CD14-positive monocyte (primary cell): ENCODE measurements at regions not wholly inside any gene's neighbourhood (a gene's known extent, or its start where the extent isn't known, plus 50 kb on each side); places are given as distances from the start of the nearest gene placed in this dataset.

ENCODE experiments used
- DNase-seq, 3 donors: peaks; one replicate each; pipeline ENCODE4 v3.0.0-alpha.2; 2011 to 2022
- H2AFZ ChIP-seq: 2 replicates; pipeline ENCODE4 v1.6.0; 2012; ENCODE audit warnings: mild to moderate bottlenecking, low read depth, low read length, inconsistent platforms; ENCODE audit not compliant: insufficient read depth, poor library complexity, severe bottlenecking
- H3K27ac ChIP-seq, 2 donors: 1 replicate in 1 of 2; 2 replicates in 1 of 2; pipeline ENCODE4 v1.5.1; 2012 to 2013; ENCODE audit warnings: low read length in 2 of 2, control low read depth in 1 of 2, inconsistent platforms in 1 of 2, low read depth in 1 of 2, mild to moderate bottlenecking in 1 of 2
- H3K27me3 ChIP-seq, 2 donors: one replicate each; pipeline versions ENCODE4 v1.6.0 to v1.6.1; 2011 to 2013; ENCODE audit warnings: low read length in 2 of 2; ENCODE audit not compliant: control insufficient read depth in 2 of 2, insufficient read depth in 2 of 2
- H3K36me3 ChIP-seq, 2 donors: replicated peaks in 1 of 2; 1 replicate in 1 of 2; 2 replicates in 1 of 2; pipeline versions ENCODE4 v1.5.1 to v1.6.1; 2012 to 2013; ENCODE audit warnings: low read length in 2 of 2, control low read depth in 1 of 2, inconsistent platforms in 1 of 2, mild to moderate bottlenecking in 1 of 2; ENCODE audit not compliant: insufficient read depth in 2 of 2, control insufficient read depth in 1 of 2
- H3K4me1 ChIP-seq, 2 donors: 1 replicate in 1 of 2; 2 replicates in 1 of 2; pipeline versions ENCODE4 v1.5.1 to v1.6.1; 2012 to 2013; ENCODE audit warnings: low read length in 2 of 2, control low read depth in 1 of 2, inconsistent platforms in 1 of 2, mild to moderate bottlenecking in 1 of 2, moderate library complexity in 1 of 2; ENCODE audit not compliant: insufficient read depth in 2 of 2, control insufficient read depth in 1 of 2
- H3K4me2 ChIP-seq: replicated peaks from 2 replicates; pipeline ENCODE3; 2012; ENCODE audit warnings: low read length, moderate library complexity, mild to moderate bottlenecking; ENCODE audit not compliant: poor library complexity, severe bottlenecking; ENCODE audit errors: extremely low read depth
- H3K4me3 ChIP-seq, 3 experiments: fragments of 200-600 bp in 1 of 3; sonication (generic) in 1 of 3; replicated peaks in 1 of 3; 1 replicate in 2 of 3; 2 replicates in 1 of 3; pipeline ENCODE4 v1.5.1; 2011 to 2013; ENCODE audit warnings: low read length in 3 of 3, mild to moderate bottlenecking in 3 of 3, control low read depth in 2 of 3, low read depth in 2 of 3, inconsistent platforms in 1 of 3, moderate library complexity in 1 of 3
- H3K79me2 ChIP-seq: 2 replicates; pipeline ENCODE4 v1.6.0; 2012; ENCODE audit warnings: mild to moderate bottlenecking, control low read depth, inconsistent platforms, low read length, moderate library complexity; ENCODE audit not compliant: insufficient read depth
- H3K9ac ChIP-seq: 2 replicates; pipeline ENCODE4 v1.6.0; 2017; ENCODE audit warnings: low read length, mild to moderate bottlenecking; ENCODE audit not compliant: insufficient read depth, poor library complexity, severe bottlenecking
- H3K9me3 ChIP-seq, 2 donors: replicated peaks in 1 of 2; 1 replicate in 1 of 2; 2 replicates in 1 of 2; pipeline versions ENCODE4 v1.5.1 to v1.6.1; 2012 to 2013; ENCODE audit warnings: low read length in 2 of 2, control low read depth in 1 of 2; ENCODE audit not compliant: control insufficient read depth in 1 of 2, insufficient read depth in 1 of 2
- H4K20me1 ChIP-seq: 2 replicates; pipeline ENCODE4 v1.6.0; 2012; ENCODE audit warnings: mild to moderate bottlenecking, low read length, control low read depth, moderate library complexity; ENCODE audit not compliant: insufficient read depth
- H3K27ac Mint-ChIP-seq, 7 donors: one replicate each; pipeline ENCODE4 v1.8.0; 2020; ENCODE audit warnings: mild to moderate bottlenecking in 7 of 7, mixed read lengths in 7 of 7, moderate library complexity in 6 of 7, inconsistent platforms in 2 of 7
- H3K27me3 Mint-ChIP-seq, 3 donors: one replicate each; pipeline ENCODE4 v1.8.0; 2021 to 2022; ENCODE audit warnings: low read depth in 3 of 3, mild to moderate bottlenecking in 3 of 3, mixed read lengths in 3 of 3, moderate library complexity in 3 of 3, inconsistent platforms in 1 of 3
- H3K36me3 Mint-ChIP-seq, 2 donors: one replicate each; pipeline ENCODE4 v1.8.0; 2020; ENCODE audit warnings: mixed read lengths in 2 of 2, inconsistent platforms in 1 of 2, mild to moderate bottlenecking in 1 of 2
- H3K4me1 Mint-ChIP-seq: one replicate; pipeline ENCODE4 v1.8.0; 2020; ENCODE audit warnings: mild to moderate bottlenecking, mixed read lengths
- H3K4me3 Mint-ChIP-seq, 2 donors: one replicate each; pipeline ENCODE4 v1.8.0; 2020; ENCODE audit warnings: mild to moderate bottlenecking in 2 of 2, mixed read lengths in 2 of 2, moderate library complexity in 1 of 2
- H3K9me3 Mint-ChIP-seq, 7 donors: one replicate each; pipeline ENCODE4 v1.8.0; 2020 to 2022; ENCODE audit warnings: mixed read lengths in 7 of 7, mild to moderate bottlenecking in 6 of 7, moderate library complexity in 6 of 7, inconsistent platforms in 2 of 7
- WGBS: methylation state at CpG from one replicate; pipeline ENCODE4 v1.1.5; 2013; ENCODE audit warnings: missing lambda C conversion rate; ENCODE audit not compliant: insufficient coverage; 5-methylcytosine and 5-hydroxymethylcytosine counted together
- intact Hi-C, 2 donors: fragments of 100-400 bp; cut with micrococcal nuclease; formaldehyde crosslinking; loops; one replicate each; pipeline versions ENCODE4 v1.15.0 to v1.15.1; 2023
- TF ChIP-seq, protein P1 (sequence below): fragments of 200-600 bp; IDR thresholded peaks from one replicate; pipeline ENCODE4 v1.8.0; 2022; ENCODE audit warnings: antibody characterized with exemption, mild to moderate bottlenecking

DNA sequence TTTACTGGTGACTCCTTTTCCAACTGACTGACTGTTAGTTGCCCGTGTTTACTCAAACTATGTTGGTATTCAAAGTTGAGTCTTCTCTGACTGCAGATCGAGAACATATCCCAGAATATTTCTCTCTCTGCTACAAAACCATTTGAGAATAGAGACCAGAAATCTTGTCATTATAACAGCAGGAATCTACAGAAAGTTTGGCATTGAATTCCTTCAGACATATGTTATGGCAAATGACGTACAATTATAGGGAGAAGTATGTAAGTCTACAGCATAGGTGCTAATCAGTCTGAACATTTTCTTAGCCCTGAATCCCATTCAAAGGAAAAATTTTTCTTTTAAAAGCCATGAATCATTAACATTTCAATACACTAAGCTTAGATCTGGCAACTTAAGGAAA, 239.8 kb upstream of the SOX9 start:
- Histone ChIP-seq H3K9me3 (no peaks in the 10 kb centered on the region), H3K27me3 (no peaks in the 10 kb centered on the region), H3K36me3 (no peaks in the 10 kb centered on the region), H3K4me2 (no peak overlapping the region), H3K9ac (no peak overlapping the region), H3K4me3 (no peak overlapping the region), H2AFZ (no peak overlapping the region), H4K20me1 (no peaks in the 10 kb centered on the region), H3K79me2 (no peaks in the 10 kb centered on the region), H3K27ac (no peak overlapping the region), H3K4me1 (no peaks in the 10 kb centered on the region)
- intact Hi-C loops = no loop called here
- no peak for DNase-seq
- TF ChIP-seq, protein P1, sequence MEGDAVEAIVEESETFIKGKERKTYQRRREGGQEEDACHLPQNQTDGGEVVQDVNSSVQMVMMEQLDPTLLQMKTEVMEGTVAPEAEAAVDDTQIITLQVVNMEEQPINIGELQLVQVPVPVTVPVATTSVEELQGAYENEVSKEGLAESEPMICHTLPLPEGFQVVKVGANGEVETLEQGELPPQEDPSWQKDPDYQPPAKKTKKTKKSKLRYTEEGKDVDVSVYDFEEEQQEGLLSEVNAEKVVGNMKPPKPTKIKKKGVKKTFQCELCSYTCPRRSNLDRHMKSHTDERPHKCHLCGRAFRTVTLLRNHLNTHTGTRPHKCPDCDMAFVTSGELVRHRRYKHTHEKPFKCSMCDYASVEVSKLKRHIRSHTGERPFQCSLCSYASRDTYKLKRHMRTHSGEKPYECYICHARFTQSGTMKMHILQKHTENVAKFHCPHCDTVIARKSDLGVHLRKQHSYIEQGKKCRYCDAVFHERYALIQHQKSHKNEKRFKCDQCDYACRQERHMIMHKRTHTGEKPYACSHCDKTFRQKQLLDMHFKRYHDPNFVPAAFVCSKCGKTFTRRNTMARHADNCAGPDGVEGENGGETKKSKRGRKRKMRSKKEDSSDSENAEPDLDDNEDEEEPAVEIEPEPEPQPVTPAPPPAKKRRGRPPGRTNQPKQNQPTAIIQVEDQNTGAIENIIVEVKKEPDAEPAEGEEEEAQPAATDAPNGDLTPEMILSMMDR = no peak
- WGBS = no CpG with 5 or more reads among the region's 3 CpGs
- Mint-ChIP-seq H3K9me3 (peaks cover 1 to 9% (median 6%) of the 10 kb centered on the region in 7 donors), H3K27ac (no peak overlapping the region), H3K27me3 (no peaks in the 10 kb centered on the region), H3K36me3 (no peaks in the 10 kb centered on the region), H3K4me1 (no peaks in the 10 kb centered on the region), H3K4me3 (no peak overlapping the region)

DNA sequence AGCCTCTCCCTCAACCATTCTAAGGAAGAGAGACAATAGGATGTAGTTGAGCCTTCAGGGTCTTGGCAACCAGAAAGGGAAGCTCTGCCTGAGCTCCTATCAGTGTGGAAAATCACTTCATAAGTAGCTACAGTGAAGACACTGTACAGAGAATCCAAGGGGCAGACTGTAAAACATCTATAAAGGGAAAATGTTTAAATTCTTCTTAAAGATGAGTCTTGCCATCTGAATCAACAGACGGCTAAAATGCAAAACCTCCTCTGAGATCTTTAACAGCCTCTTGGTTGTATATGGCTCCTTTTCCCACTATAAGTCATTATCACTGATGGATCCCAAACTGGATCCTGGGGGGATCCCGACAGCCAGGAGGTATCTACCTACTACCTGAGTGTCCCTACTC, 239.2 kb upstream of the SOX9 start:
- no peaks in the 10 kb centered on the region for H3K4me1 Mint-ChIP-seq
- H3K4me1 ChIP-seq = no peaks in the 10 kb centered on the region
- H3K9me3 ChIP-seq = no peaks in the 10 kb centered on the region

More for the DNA sequence above, 239.2 kb upstream of the SOX9 start:
- Mint-ChIP-seq H3K36me3 (no peaks in the 10 kb centered on the region), H3K27me3 (peaks cover 0 to 3% (median 0%) of the 10 kb centered on the region in 3 donors), H3K4me3 (no peak overlapping the region), H3K27ac (no peak overlapping the region), H3K9me3 (peaks cover 0 to 12% (median 8%) of the 10 kb centered on the region in 7 donors)
- no peak overlapping the region for H2AFZ ChIP-seq
- no peak overlapping the region for H3K9ac ChIP-seq
- H3K27me3 ChIP-seq = no peaks in the 10 kb centered on the region
- no peaks in the 10 kb centered on the region for H3K79me2 ChIP-seq
- no peak overlapping the region for H3K4me3 ChIP-seq
- DNase-seq = no peak
- TF ChIP-seq, protein P1 = no peak
- no peak overlapping the region for H3K27ac ChIP-seq
- no peaks in the 10 kb centered on the region for H4K20me1 ChIP-seq
- H3K36me3 ChIP-seq = no peaks in the 10 kb centered on the region
- WGBS = 40% methylated on average over 1 of the region's 2 CpGs
- intact Hi-C loops = no loop called here
- no peak overlapping the region for H3K4me2 ChIP-seq
